GM12892 (cell line): ENCODE measurements at regions not wholly inside any gene's neighbourhood (a gene's known extent, or its start where the extent isn't known, plus 50 kb on each side); places are given as distances from the start of the nearest gene placed in this dataset.

Experiments
- DNase-seq: peaks from one replicate; pipeline ENCODE4 v3.0.0; 2011; ENCODE audit not compliant: insufficient read length
- FAIRE-seq: peaks from 2 replicates; lab custom pipeline; 2011; peaks lifted over from hg19 to GRCh38; lab: Jason Lieb, UNC
- POLR2A ChIP-seq: IDR thresholded peaks from 2 replicates; pipeline ENCODE4 v1.6.1; 2011; ENCODE audit warnings: low read depth, low read length, control low read depth
- POLR2AphosphoS5 ChIP-seq: IDR thresholded peaks from 2 replicates; pipeline ENCODE4 v1.6.1; 2011; ENCODE audit warnings: low read depth, low read length, control low read depth
- TAF1 ChIP-seq: IDR thresholded peaks from 2 replicates; pipeline ENCODE4 v1.6.1; 2011; ENCODE audit warnings: low read depth, mild to moderate bottlenecking, control low read depth, low read length, borderline replicate concordance

GRCh38 chr11:112784323-112785073 lies 176.7 kb upstream of the NCAM1 start:
- no peak for FAIRE-seq
- DNase-seq, result no peak
- TF ChIP-seq POLR2A (no peak), TAF1 (no peak), POLR2AphosphoS5 (no peak)

DNA sequence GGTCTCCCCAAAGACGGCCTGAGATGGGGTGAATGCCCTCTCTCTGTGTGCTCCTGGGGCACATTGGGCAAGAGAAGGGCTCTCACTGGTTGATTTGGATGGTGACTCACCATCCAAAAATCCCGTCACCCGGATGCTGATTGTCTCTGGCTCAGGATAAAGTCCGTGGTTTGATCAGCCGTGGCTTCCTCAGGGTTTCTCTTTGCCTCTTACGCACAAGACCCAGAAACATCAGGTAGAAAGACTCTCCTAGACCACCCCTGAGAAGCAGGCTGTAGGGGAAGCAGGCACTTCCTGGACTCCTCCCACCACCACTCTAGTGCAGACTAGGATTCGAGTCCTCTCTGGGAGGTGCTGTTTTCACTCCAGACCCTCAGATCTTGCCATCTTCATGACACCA lies 176.1 kb upstream of the NCAM1 start:
- DNase-seq, result no peak
- TF ChIP-seq POLR2AphosphoS5 (no peak), TAF1 (no peak), POLR2A (no peak)
- no peak for FAIRE-seq

- no peak for TF ChIP-seq POLR2A
- TF ChIP-seq TAF1, result no peak
- TF ChIP-seq POLR2AphosphoS5, result no peak
- DNase-seq (no peak), FAIRE-seq (no peak)
Measured at GRCh38 chr11:112785719-112786118, 175.5 kb upstream of the NCAM1 start.

DNA sequence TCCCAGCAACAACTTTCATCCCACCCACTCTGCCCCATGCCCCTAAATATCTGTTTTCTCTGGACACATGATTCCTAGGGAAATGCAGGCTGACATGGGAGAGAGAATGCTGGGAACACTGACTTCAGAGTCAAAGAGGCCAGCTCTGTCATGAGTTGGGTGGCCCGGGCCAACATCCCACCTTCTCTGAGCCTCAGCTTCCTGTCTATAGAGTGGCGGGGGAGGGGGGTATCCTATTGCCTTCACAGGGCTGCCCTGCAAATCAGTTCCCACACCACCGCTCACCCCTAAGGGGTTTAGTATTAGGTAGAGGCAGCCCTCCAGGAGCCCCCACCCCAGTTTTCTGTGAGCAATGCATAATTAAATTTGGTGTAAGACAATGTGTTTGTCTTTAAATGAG lies 175.0 kb upstream of the NCAM1 start:
- DNase-seq (no peak), FAIRE-seq (no peak)
- no peak for TF ChIP-seq POLR2A
- no peak for TF ChIP-seq TAF1
- no peak for TF ChIP-seq POLR2AphosphoS5

DNA sequence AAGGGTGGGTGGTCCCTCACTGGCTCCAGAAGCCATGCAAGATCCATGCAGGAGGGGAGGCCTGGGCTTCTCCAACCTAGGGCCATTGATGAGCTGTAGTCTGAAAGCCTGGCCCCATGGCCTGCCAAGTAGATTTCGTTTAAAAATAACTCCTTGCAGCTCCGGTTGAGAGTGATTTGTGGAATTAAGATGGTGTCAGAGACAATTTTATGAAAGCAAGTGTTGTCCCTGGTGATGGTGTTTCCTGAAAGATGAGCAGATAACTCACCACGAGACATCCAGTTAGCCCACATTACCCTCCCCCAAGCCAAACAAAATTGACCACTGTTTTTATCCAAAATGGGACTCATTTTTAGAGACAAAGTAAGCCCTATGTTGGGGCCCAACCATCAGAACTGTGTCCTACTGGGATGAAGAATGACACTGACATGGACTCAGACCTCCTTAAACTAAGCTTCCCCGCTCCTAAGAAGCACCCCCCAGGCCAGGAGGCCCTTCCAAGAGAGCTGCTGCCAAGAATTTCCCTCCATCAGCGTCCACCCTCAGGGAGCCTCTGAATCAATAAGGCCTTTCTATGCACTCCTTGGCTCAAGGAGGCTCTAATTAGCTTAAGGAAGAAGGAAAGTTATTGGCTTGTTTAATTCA lies 174.2 kb upstream of the NCAM1 start:
- no peak for TF ChIP-seq TAF1
- TF ChIP-seq POLR2AphosphoS5, result no peak
- TF ChIP-seq POLR2A, result no peak
- FAIRE-seq (peak; percentile 30), DNase-seq (no peak)

DNA sequence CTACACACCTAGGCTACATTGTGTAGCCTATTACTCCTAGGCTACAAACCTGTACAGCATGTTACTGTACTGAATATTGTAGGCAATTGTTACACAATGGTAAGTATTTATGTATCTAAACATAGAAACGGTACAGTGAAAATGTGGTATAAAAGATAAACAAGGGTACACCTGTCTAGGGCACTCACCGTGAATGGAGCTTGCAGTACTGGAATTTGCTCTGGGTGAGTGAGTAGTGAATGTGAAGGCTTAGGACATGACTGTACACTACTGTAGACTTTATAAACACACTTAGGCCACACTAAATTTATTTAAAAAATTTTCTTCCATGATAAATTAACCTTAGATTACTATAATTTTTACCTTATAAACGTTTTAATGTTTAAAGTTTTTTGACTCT lies 171.7 kb upstream of the NCAM1 start:
- TF ChIP-seq POLR2AphosphoS5 (no peak), POLR2A (no peak), TAF1 (no peak)
- no peak for FAIRE-seq
- DNase-seq, result no peak

DNA sequence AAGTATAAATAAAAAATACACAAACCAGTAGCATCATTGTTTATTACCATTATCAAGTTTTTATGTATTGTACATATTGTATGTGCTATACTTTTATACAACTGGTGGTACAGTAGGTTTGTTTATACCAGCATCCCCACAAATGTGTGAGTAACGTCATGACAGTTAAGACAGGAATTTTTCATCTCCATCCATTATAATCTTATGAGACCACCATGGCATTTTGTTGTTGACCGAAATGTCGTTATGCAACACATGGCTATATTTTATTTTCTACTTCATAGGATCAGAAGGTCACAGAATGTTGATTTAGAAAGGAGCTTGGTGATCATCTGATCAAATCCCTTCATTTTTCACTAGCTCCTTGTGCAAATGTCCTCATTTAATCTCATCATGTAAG lies 170.9 kb upstream of the NCAM1 start:
- TF ChIP-seq POLR2A (no peak), POLR2AphosphoS5 (no peak), TAF1 (no peak)
- no peak for DNase-seq
- no peak for FAIRE-seq

DNA sequence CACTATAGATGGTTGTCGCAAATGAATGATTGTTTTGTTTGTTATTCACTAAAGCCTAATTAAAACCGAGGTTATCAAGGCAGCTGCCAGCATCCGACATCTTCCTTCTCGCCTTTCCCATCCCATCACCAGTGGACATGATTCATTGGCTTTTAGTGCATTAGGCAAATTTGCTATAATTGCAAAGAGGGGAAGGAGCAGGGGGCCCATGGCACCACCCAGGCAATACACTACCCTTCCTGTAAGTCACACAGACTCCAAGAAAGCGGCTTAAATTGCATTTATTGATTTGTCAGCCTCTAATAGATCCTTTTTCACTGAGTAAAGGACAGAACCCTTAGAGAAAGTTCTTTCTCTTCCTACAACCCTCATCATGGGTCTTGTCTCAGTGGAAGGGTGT lies 169.2 kb upstream of the NCAM1 start:
- peak; percentile 27 for FAIRE-seq

DNA sequence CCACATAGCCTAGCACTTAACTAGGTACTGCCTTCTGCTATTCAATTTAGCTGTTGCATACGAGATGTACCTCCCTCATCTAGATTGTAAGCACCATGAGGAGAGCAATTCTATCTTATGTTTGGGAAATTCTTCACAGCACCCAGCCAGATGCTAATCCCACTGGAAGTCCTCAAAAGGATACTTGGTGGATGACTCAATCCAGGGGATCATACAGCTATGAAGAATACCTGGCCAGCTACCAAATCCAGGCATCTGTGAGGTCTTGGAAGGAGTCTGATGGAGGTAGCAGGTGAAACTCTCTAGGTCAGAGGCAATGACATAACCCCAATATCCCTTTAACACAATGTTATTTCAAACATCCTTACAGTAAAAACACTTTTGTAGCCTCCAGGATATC lies 167.8 kb upstream of the NCAM1 start:
- no peak for FAIRE-seq
- TF ChIP-seq TAF1 (no peak), POLR2A (no peak), POLR2AphosphoS5 (no peak)
- no peak for DNase-seq

More for the DNA sequence above, 169.2 kb upstream of the NCAM1 start:
- TF ChIP-seq POLR2A (no peak), TAF1 (no peak), POLR2AphosphoS5 (no peak)
- no peak for DNase-seq

DNA sequence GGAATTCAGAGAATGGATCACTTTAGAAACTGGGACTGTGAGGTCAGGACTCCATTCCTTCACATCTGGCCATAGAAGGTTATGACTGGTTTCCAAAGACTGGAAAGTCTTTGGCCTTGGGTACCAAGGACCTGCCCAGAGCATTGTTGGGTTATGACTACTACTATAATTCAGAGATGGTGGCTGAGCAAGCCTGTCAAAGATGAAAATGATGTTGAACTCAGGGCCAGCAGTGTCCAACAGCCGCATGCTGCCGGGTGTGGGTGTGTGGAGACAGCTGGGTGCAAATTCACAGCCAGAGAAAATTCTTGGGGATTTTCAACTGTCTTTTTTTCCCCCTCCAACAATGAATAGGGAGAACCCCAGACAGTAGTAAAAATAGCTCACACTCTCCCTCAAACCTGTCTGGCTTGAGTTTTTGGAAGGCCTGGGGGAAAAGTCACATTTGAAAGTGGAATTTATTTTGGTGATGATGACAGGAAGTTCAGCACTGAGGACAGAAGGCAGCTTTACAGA lies 166.8 kb upstream of the NCAM1 start:
- DNase-seq, result no peak
- no peak for FAIRE-seq
- TF ChIP-seq POLR2A, result no peak
- TF ChIP-seq POLR2AphosphoS5, result no peak
- no peak for TF ChIP-seq TAF1

- DNase-seq, result peak; percentile 36
- FAIRE-seq, result peak; percentile 77
- TF ChIP-seq POLR2A (no peak), TAF1 (no peak), POLR2AphosphoS5 (no peak)
Measured at GRCh38 chr11:112795142-112795815, 165.9 kb upstream of the NCAM1 start.
